WTC11 (cell line): ENCODE measurements at regions not wholly inside any gene's neighbourhood (a gene's known extent, or its start where the extent isn't known, plus 50 kb on each side); places are given as distances from the start of the nearest gene placed in this dataset.

Source experiments
- ATAC-seq: fragments of 200-7000 bp; cut with Tn5 transposase; 2 replicates; pipeline ENCODE4 v1.10.0; 2021; ENCODE audit warnings: mild to moderate bottlenecking, moderate library complexity
- CTCF ChIA-PET: fragments of 300-600 bp; sonication (Branson Sonifier 250); formaldehyde crosslinking; loops from one replicate; lab custom pipeline; 2021; ENCODE audit warnings: antibody characterized with exemption; lab: Charles Lee
- POLR2A ChIA-PET: fragments of 350-600 bp; sonication (Branson Sonifier 250); formaldehyde crosslinking; loops from one replicate; lab custom pipeline; 2021; ENCODE audit warnings: antibody characterized with exemption; lab: Charles Lee
- DNase-seq: peaks from one replicate; pipeline ENCODE4 v3.0.0; 2021; ENCODE audit warnings: low spot score
- H3K27ac Mint-ChIP-seq: 2 replicates; pipeline ENCODE4 v1.8.0; 2021; ENCODE audit warnings: mixed read lengths
- H3K27me3 Mint-ChIP-seq: 2 replicates; pipeline ENCODE4 v1.8.0; 2021; ENCODE audit warnings: low read depth, mild to moderate bottlenecking, moderate library complexity, mixed read lengths
- H3K36me3 Mint-ChIP-seq: 2 replicates; pipeline ENCODE4 v1.8.0; 2021; ENCODE audit warnings: mixed read lengths
- H3K4me1 Mint-ChIP-seq: 2 replicates; pipeline ENCODE4 v1.8.0; 2022; ENCODE audit warnings: mixed read lengths
- H3K4me3 Mint-ChIP-seq: 2 replicates; pipeline ENCODE4 v1.8.0; 2021; ENCODE audit warnings: mild to moderate bottlenecking, moderate library complexity, mixed read lengths
- H3K9me3 Mint-ChIP-seq: 2 replicates; pipeline ENCODE4 v1.8.0; 2021; ENCODE audit warnings: mixed read lengths
- AR ChIP-seq: fragments of 250-450 bp; sonication (Bioruptor Pico); IDR thresholded peaks from 2 replicates; pipeline ENCODE4 v1.9.0; 2021; ENCODE audit warnings: mild to moderate bottlenecking
- ATF3 ChIP-seq: sonication (generic); formaldehyde crosslinking; conservative IDR thresholded peaks from 2 replicates; pipeline ENCODE4 v1.8.1; 2022; ENCODE audit warnings: mild to moderate bottlenecking, missing genetic modification reagents
- CDX4 ChIP-seq: fragments of 250-450 bp; sonication (Bioruptor Pico); IDR thresholded peaks from 2 replicates; pipeline ENCODE4 v1.9.0; 2021; ENCODE audit warnings: moderate library complexity, mild to moderate bottlenecking, inconsistent platforms, borderline replicate concordance
- CREM ChIP-seq: sonication (generic); formaldehyde crosslinking; IDR thresholded peaks from 2 replicates; pipeline ENCODE4 v1.8.1; 2022; ENCODE audit warnings: mild to moderate bottlenecking, missing genetic modification reagents, moderate library complexity
- EMX1 ChIP-seq: fragments of 250-450 bp; sonication (Bioruptor Pico); IDR thresholded peaks from 2 replicates; pipeline ENCODE4 v1.8.0; 2021; ENCODE audit warnings: mild to moderate bottlenecking
- FOXK1 ChIP-seq: sonication (generic); formaldehyde crosslinking; IDR thresholded peaks from 2 replicates; pipeline ENCODE4 v1.8.0; 2022; ENCODE audit warnings: mild to moderate bottlenecking, moderate library complexity, missing genetic modification reagents
- GABPB1 ChIP-seq: sonication (generic); formaldehyde crosslinking; IDR thresholded peaks from 2 replicates; pipeline ENCODE4 v1.8.1; 2023; ENCODE audit warnings: mild to moderate bottlenecking, missing genetic modification reagents
- HMGXB4 ChIP-seq: sonication (generic); formaldehyde crosslinking; IDR thresholded peaks from 2 replicates; pipeline ENCODE4 v1.8.1; 2023; ENCODE audit warnings: mild to moderate bottlenecking, moderate library complexity, missing genetic modification reagents
- NFYB ChIP-seq: sonication (generic); formaldehyde crosslinking; conservative IDR thresholded peaks from 2 replicates; pipeline ENCODE4 v1.8.0; 2022; ENCODE audit warnings: low read depth, missing genetic modification reagents
- NR1H2 ChIP-seq: sonication (generic); formaldehyde crosslinking; IDR thresholded peaks from 2 replicates; pipeline ENCODE4 v1.9.0; 2021; ENCODE audit warnings: mild to moderate bottlenecking, moderate library complexity, missing genetic modification reagents
- PREB ChIP-seq: sonication (generic); formaldehyde crosslinking; IDR thresholded peaks from 2 replicates; pipeline ENCODE4 v1.8.1; 2022; ENCODE audit warnings: mild to moderate bottlenecking, missing genetic modification reagents, moderate library complexity, borderline replicate concordance
- PRRX2 ChIP-seq: fragments of 250-450 bp; sonication (Bioruptor Pico); IDR thresholded peaks from 2 replicates; pipeline ENCODE4 v1.8.0; 2021; ENCODE audit warnings: mild to moderate bottlenecking
- TCF7 ChIP-seq: sonication (generic); formaldehyde crosslinking; IDR thresholded peaks from 2 replicates; pipeline ENCODE4 v1.8.0; 2022; ENCODE audit warnings: mild to moderate bottlenecking, low read depth, missing genetic modification reagents, moderate library complexity
- TEAD1 ChIP-seq: sonication (generic); formaldehyde crosslinking; IDR thresholded peaks from 2 replicates; pipeline ENCODE4 v1.8.0; 2022; ENCODE audit warnings: mild to moderate bottlenecking, missing genetic modification reagents
- TEAD4 ChIP-seq: sonication (generic); formaldehyde crosslinking; IDR thresholded peaks from 2 replicates; pipeline ENCODE4 v1.8.0; 2022; ENCODE audit warnings: mild to moderate bottlenecking, missing genetic modification reagents
- USF1 ChIP-seq: sonication (generic); formaldehyde crosslinking; IDR thresholded peaks from 2 replicates; pipeline ENCODE4 v1.8.0; 2022; ENCODE audit warnings: mild to moderate bottlenecking, missing genetic modification reagents
- ZBTB21 ChIP-seq: sonication (generic); formaldehyde crosslinking; IDR thresholded peaks from 2 replicates; pipeline ENCODE4 v1.8.1; 2023; ENCODE audit warnings: mild to moderate bottlenecking, missing genetic modification reagents, borderline replicate concordance
- ZBTB43 ChIP-seq: sonication (generic); formaldehyde crosslinking; IDR thresholded peaks from 2 replicates; pipeline ENCODE4 v1.8.1; 2023; ENCODE audit warnings: mild to moderate bottlenecking, missing genetic modification reagents
- ZNF232 ChIP-seq: sonication (generic); formaldehyde crosslinking; IDR thresholded peaks from 2 replicates; pipeline ENCODE4 v1.8.0; 2022; ENCODE audit warnings: mild to moderate bottlenecking, missing genetic modification reagents
- ZNF263 ChIP-seq: sonication (generic); formaldehyde crosslinking; IDR thresholded peaks from 2 replicates; pipeline ENCODE4 v1.8.1; 2022; ENCODE audit warnings: low read depth, mild to moderate bottlenecking, moderate library complexity, missing genetic modification reagents

GRCh38 chr9:13845460-13845859 lies 468.5 kb downstream of the NFIB start:
- ChIA-PET POLR2A (no interaction called here), CTCF (no interaction called here)
- no peak overlapping the region for H3K4me3 Mint-ChIP-seq
- DNase-seq (no peak), ATAC-seq (no peak)
- H3K27ac Mint-ChIP-seq, result no peak overlapping the region
- H3K27me3 Mint-ChIP-seq, result no peaks in the 10 kb centered on the region
- peaks cover 4% of the 10 kb centered on the region for H3K4me1 Mint-ChIP-seq
- 0 out of 2 replicates have a peak, but pooled peaks cover 3% of the 10 kb centered on the region for H3K36me3 Mint-ChIP-seq
- H3K9me3 Mint-ChIP-seq, result peaks cover 10% of the 10 kb centered on the region
- TF ChIP-seq USF1 (CRISPR knock-in tag) (no peak), PRRX2 (CRISPR knock-in tag) (no peak), CREM (CRISPR knock-in tag) (no peak), ZNF263 (CRISPR knock-in tag) (no peak), ZNF232 (CRISPR knock-in tag) (no peak), ZBTB21 (no peak), FOXK1 (CRISPR knock-in tag) (no peak), NFYB (CRISPR knock-in tag) (no peak), TEAD1 (CRISPR knock-in tag) (no peak), ATF3 (CRISPR knock-in tag) (no peak), CDX4 (CRISPR knock-in tag) (no peak), ZBTB43 (CRISPR knock-in tag) (no peak), NR1H2 (no peak), HMGXB4 (no peak), EMX1 (no peak), AR (CRISPR knock-in tag) (no peak), PREB (no peak), GABPB1 (CRISPR knock-in tag) (no peak), TEAD4 (CRISPR knock-in tag) (no peak), TCF7 (CRISPR knock-in tag) (no peak)
